DND-41 (cell line): ENCODE measurements at regions not wholly inside any gene's neighbourhood (a gene's known extent, or its start where the extent isn't known, plus 50 kb on each side); places are given as distances from the start of the nearest gene placed in this dataset.

ENCODE experiments used
- ATAC-seq: fragments of 200-7000 bp; cut with Tn5 transposase; 3 replicates; pipeline ENCODE4 v1.9.1; 2021; ENCODE audit warnings: low read depth; ENCODE audit not compliant: insufficient read depth
- DNase-seq: peaks from one replicate; pipeline ENCODE4 v3.0.0-alpha.2; 2020
- H2AFZ ChIP-seq: 2 replicates; pipeline ENCODE4 v1.6.0; 2012; ENCODE audit warnings: low read depth, low read length
- H3K27ac ChIP-seq: 2 replicates; pipeline ENCODE4 v1.5.1; 2012; ENCODE audit warnings: low read length, inconsistent platforms
- H3K27me3 ChIP-seq: fragments of 200-600 bp; sonication (generic); 2 replicates; pipeline ENCODE4 v1.6.0; 2012; ENCODE audit warnings: low read length, mild to moderate bottlenecking, inconsistent platforms; ENCODE audit not compliant: insufficient read depth, poor library complexity
- H3K36me3 ChIP-seq: 2 replicates; pipeline ENCODE4 v1.5.1; 2012; ENCODE audit warnings: low read length, inconsistent platforms; ENCODE audit not compliant: insufficient read depth
- H3K4me1 ChIP-seq: 2 replicates; pipeline ENCODE4 v1.5.1; 2012; ENCODE audit warnings: mild to moderate bottlenecking, low read length; ENCODE audit not compliant: insufficient read depth
- H3K4me2 ChIP-seq: 2 replicates; pipeline ENCODE4 v1.6.0; 2012; ENCODE audit warnings: mild to moderate bottlenecking, moderate library complexity, low read length, inconsistent platforms; ENCODE audit not compliant: insufficient read depth
- H3K4me3 ChIP-seq, 2 experiments: fragments of 200-600 bp in 1 of 2; shearing (Covaris generic) in 1 of 2; 2 replicates each; pipeline ENCODE4 v1.5.1; 2012 to 2016; ENCODE audit warnings: inconsistent platforms in 2 of 2, low read length in 2 of 2, mild to moderate bottlenecking in 2 of 2, low read depth in 1 of 2, moderate library complexity in 1 of 2
- H3K79me2 ChIP-seq: 2 replicates; pipeline ENCODE4 v1.6.0; 2012; ENCODE audit warnings: low read length, inconsistent platforms; ENCODE audit not compliant: insufficient read depth
- H3K9ac ChIP-seq: 2 replicates; pipeline ENCODE4 v1.6.0; 2012; ENCODE audit warnings: low read depth, mild to moderate bottlenecking, inconsistent platforms, low read length, moderate library complexity
- H3K9me3 ChIP-seq: 2 replicates; pipeline ENCODE4 v1.5.1; 2012; ENCODE audit warnings: low read length, moderate library complexity, mild to moderate bottlenecking, inconsistent platforms; ENCODE audit not compliant: insufficient read depth, severe bottlenecking
- H4K20me1 ChIP-seq: 2 replicates; pipeline ENCODE4 v1.6.0; 2012; ENCODE audit warnings: low read length; ENCODE audit not compliant: insufficient read depth
- EZH2 ChIP-seq: IDR thresholded peaks from 3 replicates; pipeline ENCODE4 v1.6.1; 2012; ENCODE audit warnings: borderline replicate concordance, low read depth, mild to moderate bottlenecking, moderate library complexity, low read length, inconsistent platforms; ENCODE audit not compliant: severe bottlenecking
- TF ChIP-seq, protein P1 (sequence below): IDR thresholded peaks from 2 replicates; pipeline ENCODE4 v1.5.1; 2012; ENCODE audit warnings: borderline replicate concordance, low read length, moderate library complexity, mild to moderate bottlenecking; ENCODE audit not compliant: poor library complexity, severe bottlenecking; ENCODE audit errors: extremely low read depth

DNA sequence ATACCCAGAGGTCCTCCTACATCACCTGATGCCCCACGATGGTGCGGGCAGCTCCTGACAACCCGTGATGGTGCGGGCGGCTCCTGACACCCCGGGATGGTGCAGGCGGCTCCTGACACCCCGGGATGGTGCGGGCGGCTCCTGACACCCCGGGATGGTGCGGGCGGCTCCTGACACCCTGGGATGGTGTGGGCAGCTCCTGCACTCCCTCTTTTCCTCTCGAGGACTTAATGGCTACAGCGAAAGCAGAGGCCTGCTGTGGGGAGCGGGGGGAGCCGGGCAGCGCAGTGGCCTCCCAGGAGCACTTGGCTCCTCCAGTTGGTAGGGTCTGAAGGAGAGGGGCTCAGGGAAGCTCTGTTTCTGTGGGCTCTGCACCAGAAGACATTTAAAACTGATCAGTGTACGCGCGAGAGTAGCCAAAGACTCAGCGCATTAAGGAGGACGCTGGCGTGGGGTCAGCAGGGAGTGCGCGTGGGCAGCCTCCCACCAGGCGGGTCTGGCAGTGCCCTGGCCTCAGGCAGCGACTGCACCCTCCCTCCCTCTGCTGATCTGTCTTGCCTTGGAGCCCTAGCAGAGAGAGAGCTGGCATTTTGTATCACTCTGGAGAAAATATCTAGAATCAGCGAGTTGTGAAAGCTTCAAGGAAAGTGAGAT is 464.5 kb upstream of the MYT1L start:
- H3K79me2 ChIP-seq, result no peaks in the 10 kb centered on the region

DNA sequence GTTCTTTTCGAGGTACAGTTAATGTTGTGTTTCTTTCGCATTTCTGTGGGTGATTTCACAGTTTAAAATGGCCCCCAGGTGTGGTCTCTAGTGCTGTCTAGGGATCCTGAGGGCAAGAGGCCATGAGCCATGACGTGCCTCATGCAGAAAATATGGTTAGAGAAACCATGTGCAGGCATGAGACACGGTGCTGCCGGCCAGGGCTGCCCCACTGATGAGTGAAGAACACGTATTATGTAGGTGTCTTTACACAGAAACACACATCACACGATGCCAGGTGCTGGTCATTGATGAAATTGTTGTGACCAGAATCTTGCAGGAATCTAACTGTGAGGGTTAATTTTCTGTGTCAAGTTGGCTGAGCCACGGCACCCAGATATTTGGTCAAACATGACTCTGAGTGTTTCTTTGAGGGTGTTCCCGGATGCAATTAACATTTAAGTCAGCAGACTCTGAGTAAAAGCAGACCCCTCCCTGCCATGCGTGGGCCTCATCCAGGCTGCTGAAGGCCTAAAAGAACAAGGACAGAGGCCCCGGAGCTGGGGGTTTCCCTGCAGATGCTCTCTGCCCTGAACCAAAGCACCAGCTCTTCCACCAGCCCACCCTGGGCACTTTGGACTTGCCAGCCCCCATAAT is 463.0 kb upstream of the MYT1L start:
- no peak for TF ChIP-seq EZH2
- TF ChIP-seq, protein P1, sequence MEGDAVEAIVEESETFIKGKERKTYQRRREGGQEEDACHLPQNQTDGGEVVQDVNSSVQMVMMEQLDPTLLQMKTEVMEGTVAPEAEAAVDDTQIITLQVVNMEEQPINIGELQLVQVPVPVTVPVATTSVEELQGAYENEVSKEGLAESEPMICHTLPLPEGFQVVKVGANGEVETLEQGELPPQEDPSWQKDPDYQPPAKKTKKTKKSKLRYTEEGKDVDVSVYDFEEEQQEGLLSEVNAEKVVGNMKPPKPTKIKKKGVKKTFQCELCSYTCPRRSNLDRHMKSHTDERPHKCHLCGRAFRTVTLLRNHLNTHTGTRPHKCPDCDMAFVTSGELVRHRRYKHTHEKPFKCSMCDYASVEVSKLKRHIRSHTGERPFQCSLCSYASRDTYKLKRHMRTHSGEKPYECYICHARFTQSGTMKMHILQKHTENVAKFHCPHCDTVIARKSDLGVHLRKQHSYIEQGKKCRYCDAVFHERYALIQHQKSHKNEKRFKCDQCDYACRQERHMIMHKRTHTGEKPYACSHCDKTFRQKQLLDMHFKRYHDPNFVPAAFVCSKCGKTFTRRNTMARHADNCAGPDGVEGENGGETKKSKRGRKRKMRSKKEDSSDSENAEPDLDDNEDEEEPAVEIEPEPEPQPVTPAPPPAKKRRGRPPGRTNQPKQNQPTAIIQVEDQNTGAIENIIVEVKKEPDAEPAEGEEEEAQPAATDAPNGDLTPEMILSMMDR, result no peak
- H3K27me3 ChIP-seq, result no peaks in the 10 kb centered on the region
- DNase-seq (no peak), ATAC-seq (no peak)
- no peaks in the 10 kb centered on the region for H3K36me3 ChIP-seq
- no peak overlapping the region for H3K9ac ChIP-seq
- no peaks in the 10 kb centered on the region for H4K20me1 ChIP-seq
- no peak overlapping the region for H3K4me3 ChIP-seq
- H3K79me2 ChIP-seq, result no peaks in the 10 kb centered on the region
- no peak overlapping the region for H2AFZ ChIP-seq
- no peaks in the 10 kb centered on the region for H3K9me3 ChIP-seq
- H3K4me2 ChIP-seq, result no peak overlapping the region
- no peak overlapping the region for H3K27ac ChIP-seq
- H3K4me1 ChIP-seq, result no peaks in the 10 kb centered on the region

More for the DNA sequence above, 464.5 kb upstream of the MYT1L start:
- H3K4me2 ChIP-seq, result no peak overlapping the region
- H3K36me3 ChIP-seq, result no peaks in the 10 kb centered on the region
- no peak overlapping the region for H3K9ac ChIP-seq
- no peak for DNase-seq
- no peaks in the 10 kb centered on the region for H3K4me1 ChIP-seq
- ATAC-seq, result no peak
- H4K20me1 ChIP-seq, result no peaks in the 10 kb centered on the region
- H3K9me3 ChIP-seq, result no peaks in the 10 kb centered on the region
- no peak overlapping the region for H2AFZ ChIP-seq
- H3K27ac ChIP-seq, result no peak overlapping the region
- no peak overlapping the region for H3K4me3 ChIP-seq
- TF ChIP-seq EZH2, result no peak
- TF ChIP-seq, protein P1, result no peak
- H3K27me3 ChIP-seq, result no peaks in the 10 kb centered on the region

DNA sequence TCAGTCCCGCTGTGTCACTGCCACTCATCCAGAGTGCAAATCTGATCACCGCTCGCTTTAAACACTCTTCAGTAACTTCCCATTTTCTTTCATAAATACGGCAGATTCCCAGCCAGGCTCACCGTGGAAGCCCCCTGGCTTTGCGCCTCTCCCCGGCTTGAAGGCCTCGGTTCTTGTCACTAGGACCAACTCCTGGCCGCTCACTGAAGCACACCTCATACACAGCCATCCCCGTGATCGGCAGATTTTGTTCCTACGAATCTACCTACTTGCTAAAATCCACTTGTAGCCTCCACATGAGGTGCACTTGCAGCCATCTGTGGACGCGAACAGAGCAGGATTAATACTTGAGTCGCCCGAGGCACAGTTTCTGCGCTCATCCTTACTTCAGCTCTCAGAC is 462.4 kb upstream of the MYT1L start:
- H3K9ac ChIP-seq, result no peak overlapping the region
- no peaks in the 10 kb centered on the region for H3K36me3 ChIP-seq
- ATAC-seq, result no peak
- H3K27ac ChIP-seq, result no peak overlapping the region
- H4K20me1 ChIP-seq, result no peaks in the 10 kb centered on the region
- H3K4me1 ChIP-seq, result no peaks in the 10 kb centered on the region
- no peak overlapping the region for H3K4me3 ChIP-seq
- no peak overlapping the region for H3K4me2 ChIP-seq
- no peak for DNase-seq
- H3K27me3 ChIP-seq, result no peaks in the 10 kb centered on the region
- H3K79me2 ChIP-seq, result no peaks in the 10 kb centered on the region
- H2AFZ ChIP-seq, result no peak overlapping the region
- H3K9me3 ChIP-seq, result no peaks in the 10 kb centered on the region
- TF ChIP-seq EZH2, result no peak
- TF ChIP-seq, protein P1, result no peak
